ENCODE measurements at regions not wholly inside any gene's neighbourhood (a gene's known extent, or its start where the extent isn't known, plus 50 kb on each side); places are given as distances from the start of the nearest gene placed in this dataset.
A peak's percentile ranks its signal among the peaks of the same experiment; 100 is the strongest.

GRCh38 chr6:18603361-18603760, 216.2 kb downstream of the RNF144B start:
- H3K4me3 ChIP-seq (ENCODE audit: low read length): no peak overlapping the region
- no peak for TF ChIP-seq CTCF (conservative IDR thresholded peaks at IDR 0.05; ENCODE audit: low read length)
- no peak for DNase-seq (ENCODE audit: low read depth)

DNA sequence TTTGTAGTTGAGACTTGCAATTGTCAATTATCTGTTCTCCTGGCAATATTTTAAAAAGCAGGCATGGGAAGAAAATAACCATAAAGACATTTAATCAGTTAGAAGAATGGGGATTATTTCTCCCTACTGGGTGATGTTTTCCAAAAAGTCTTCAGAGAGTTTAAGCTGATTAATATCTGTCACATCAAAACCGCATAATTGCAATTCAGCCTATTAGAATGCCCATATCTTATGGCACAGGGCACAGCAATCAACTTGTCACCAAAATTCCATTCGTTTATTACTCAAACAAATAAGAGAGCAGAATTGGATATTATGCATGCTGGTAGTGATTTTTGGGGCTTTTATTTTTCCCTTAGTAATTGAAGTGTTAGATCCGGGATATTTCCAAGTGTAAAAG, 218.7 kb downstream of the RNF144B start:
- DNase-seq (ENCODE audit: low read depth): no peak
- TF ChIP-seq CTCF (conservative IDR thresholded peaks at IDR 0.05; ENCODE audit: low read length): no peak
- no peak overlapping the region for H3K4me3 ChIP-seq (ENCODE audit: low read length)

- no peak for DNase-seq (ENCODE audit: low read depth)
- H3K4me3 ChIP-seq (ENCODE audit: low read length): no peak overlapping the region
- no peak for TF ChIP-seq CTCF (conservative IDR thresholded peaks at IDR 0.05; ENCODE audit: low read length)
These were observed 222.6 kb downstream of the RNF144B start for GRCh38 chr6:18609715-18610114.

DNA sequence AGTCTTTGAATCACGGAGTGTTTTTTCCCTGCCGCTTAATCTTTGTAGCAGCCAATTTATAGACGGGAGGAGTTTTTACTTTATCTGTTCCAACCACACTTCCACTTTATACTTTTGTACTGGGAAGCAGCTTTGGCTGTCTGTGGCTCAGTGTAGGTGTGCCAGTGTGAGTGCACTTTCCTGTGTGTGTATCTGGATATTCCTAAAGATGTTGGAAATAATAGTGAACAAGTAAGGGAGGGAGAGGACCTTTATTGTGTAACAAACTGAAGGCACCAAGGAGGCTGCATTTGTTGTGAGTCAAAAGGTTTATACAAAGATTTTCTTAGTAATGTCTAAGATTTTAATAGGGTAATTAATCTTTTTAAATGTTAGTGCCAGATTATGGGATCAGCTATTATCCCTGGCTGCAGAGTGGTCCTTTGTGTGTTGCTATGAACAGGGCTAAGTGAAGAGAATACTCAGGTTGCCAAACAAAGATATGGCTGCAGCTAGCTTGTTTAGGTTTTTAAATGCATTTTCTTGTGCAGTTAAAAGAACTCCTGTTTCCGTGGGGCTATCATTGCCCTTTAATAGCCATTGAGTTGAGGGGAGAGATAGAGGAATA, 226.3 kb downstream of the RNF144B start:
- no peak for TF ChIP-seq CTCF (conservative IDR thresholded peaks at IDR 0.05; ENCODE audit: low read length)
- DNase-seq (ENCODE audit: low read depth): no peak
- no peak overlapping the region for H3K4me3 ChIP-seq (ENCODE audit: low read length)

- DNase-seq (ENCODE audit: low read depth): no peak
- TF ChIP-seq CTCF (conservative IDR thresholded peaks at IDR 0.05; ENCODE audit: low read length): no peak
- H3K4me3 ChIP-seq (ENCODE audit: low read length): no peak overlapping the region
These were observed 242.4 kb downstream of the RNF144B start for GRCh38 chr6:18629571-18629970.

GRCh38 chr6:18632670-18633410, 245.7 kb downstream of the RNF144B start:
- H3K4me3 ChIP-seq (ENCODE audit: low read length): no peak overlapping the region
- TF ChIP-seq CTCF (conservative IDR thresholded peaks at IDR 0.05; ENCODE audit: low read length): no peak
- DNase-seq (ENCODE audit: low read depth): peak; percentile 8

DNA sequence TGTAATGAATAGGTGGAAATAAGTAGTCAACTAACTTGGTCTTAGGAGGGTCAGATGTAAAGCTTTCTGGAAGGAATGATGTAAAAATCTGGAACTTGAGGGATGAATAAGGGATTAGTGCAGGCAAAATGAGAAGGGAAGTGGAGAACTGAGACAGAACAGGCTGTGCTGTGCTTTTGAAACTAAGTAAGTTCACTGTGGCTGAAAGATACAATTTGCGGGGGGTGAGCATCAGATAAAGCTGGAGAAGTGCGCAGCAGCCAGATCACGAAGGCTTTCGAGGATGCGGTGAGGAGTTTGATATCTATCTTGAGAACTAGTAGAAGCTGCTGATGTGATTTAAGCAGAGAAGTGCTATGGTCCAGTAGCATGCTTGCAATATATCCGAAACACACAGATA, 247.8 kb downstream of the RNF144B start:
- H3K4me3 ChIP-seq (ENCODE audit: low read length): no peak overlapping the region
- no peak for TF ChIP-seq CTCF (conservative IDR thresholded peaks at IDR 0.05; ENCODE audit: low read length)
- no peak for DNase-seq (ENCODE audit: low read depth)
